ENCODE measurements at regions not wholly inside any gene's neighbourhood (a gene's known extent, or its start where the extent isn't known, plus 50 kb on each side); places are given as distances from the start of the nearest gene placed in this dataset.

GRCh38 chr14:46147452-46147851, 504.1 kb downstream of the RPL10L start (continued):
- TF ChIP-seq ZBTB12 (CRISPR knock-in tag; IDR thresholded peaks at IDR 0.05) (no peak), MCM5 (IDR thresholded peaks at IDR 0.05; ENCODE audit: low read depth) (no peak)

GRCh38 chr14:46147024-46147423, 504.6 kb downstream of the RPL10L start:
- FAIRE-seq: no peak
- Histone ChIP-seq H3K27me3 (ENCODE audit: control insufficient read depth in 2 of 2, insufficient read depth in 2 of 2, low read length in 2 of 2) (no peaks in the 10 kb centered on the region), H3K4me3 (no peak overlapping the region), H3K9ac (ENCODE audit: insufficient read depth in 1 of 2, low read depth in 2 of 2, low read length in 2 of 2) (no peak overlapping the region), H3K9me3 (replicated peaks; ENCODE audit: control insufficient read depth, insufficient read depth, low read depth, low read length) (no peaks in the 10 kb centered on the region), H3K27ac (ENCODE audit: extremely low read depth, low read depth, low read length) (no peak overlapping the region), H4K20me1 (replicated peaks; ENCODE audit: control insufficient read depth, insufficient read depth, low read length) (no peaks in the 10 kb centered on the region), H3K36me3 (ENCODE audit: control insufficient read depth, insufficient read depth, low read length) (no peaks in the 10 kb centered on the region), H3K9me1 (ENCODE audit: control insufficient read depth, insufficient read depth, low read length) (no peaks in the 10 kb centered on the region), H3K79me2 (ENCODE audit: control insufficient read depth, insufficient read depth, low read length) (no peaks in the 10 kb centered on the region), H3K4me1 (replicated peaks in 1 of 2; ENCODE audit: control insufficient read depth in 2 of 2, insufficient read depth in 2 of 2, low read length in 2 of 2) (no peaks in the 10 kb centered on the region), H2AFZ (ENCODE audit: low read depth, low read length) (no peak overlapping the region), H3K4me2 (ENCODE audit: insufficient read depth, low read length) (no peak overlapping the region)
- ChIA-PET POLR2A (no interaction called here), CTCF (ENCODE audit: low intra/inter-chr PET ratio) (no interaction called here)
- BruUV-seq (replicated peaks): no TSS peak
- intact Hi-C loops (cut with micrococcal nuclease): no loop called here
- no peak for DNase-seq (ENCODE audit: extremely low read depth in 1 of 4, low spot score in 3 of 4)
- WGBS (ENCODE audit: insufficient coverage, low coverage, missing lambda C conversion rate): 0% methylated on average over 1 of the region's 1 CpG
- in situ Hi-C loops (cut with MboI): no loop called here
- ATAC-seq: no peak
- no peak for TF ChIP-seq ELF4 (CRISPR knock-in tag; IDR thresholded peaks at IDR 0.05)
- TF ChIP-seq STAG1 (CRISPR knock-in tag; IDR thresholded peaks at IDR 0.05; ENCODE audit: borderline replicate concordance): no peak
- TF ChIP-seq DPF2 (IDR thresholded peaks at IDR 0.05): no peak
- TF ChIP-seq IRF1 (CRISPR knock-in tag; IDR thresholded peaks at IDR 0.05; ENCODE audit: borderline replicate concordance): no peak
- no peak for TF ChIP-seq ARID2 (IDR thresholded peaks at IDR 0.05)
- no peak for TF ChIP-seq ARHGAP35 (IDR thresholded peaks at IDR 0.05; ENCODE audit: partially characterized antibody)
- no peak for TF ChIP-seq HDAC6 (IDR thresholded peaks at IDR 0.05; ENCODE audit: low read depth, low read length)
- no peak for TF ChIP-seq TFAP4 (CRISPR knock-in tag; IDR thresholded peaks at IDR 0.05; ENCODE audit: borderline replicate concordance)
- no peak for TF ChIP-seq CTBP1 (IDR thresholded peaks at IDR 0.05; ENCODE audit: borderline replicate concordance)
- no peak for TF ChIP-seq ZNF518B (CRISPR knock-in tag; IDR thresholded peaks at IDR 0.05)
- TF ChIP-seq CHD2 (IDR thresholded peaks at IDR 0.05; ENCODE audit: low read depth, low read length): no peak
- TF ChIP-seq SMAD3 (CRISPR knock-in tag; conservative IDR thresholded peaks at IDR 0.05): no peak
- TF ChIP-seq THAP7 (CRISPR knock-in tag; IDR thresholded peaks at IDR 0.05): no peak
- TF ChIP-seq IRF2 (CRISPR knock-in tag; IDR thresholded peaks at IDR 0.05): no peak
- no peak for TF ChIP-seq NCOA2 (IDR thresholded peaks at IDR 0.05; ENCODE audit: partially characterized antibody in 2 of 2)
- no peak for TF ChIP-seq MCM5 (IDR thresholded peaks at IDR 0.05; ENCODE audit: low read depth)
